Activated CD8-positive, alpha-beta memory T cell treated with anti-CD3 and anti-CD28 coated beads, Interleukin-2, amount 10 ng/mL, durations not matched to agents 7 days and 5 days (primary cell): ENCODE measurements at regions not wholly inside any gene's neighbourhood (a gene's known extent, or its start where the extent isn't known, plus 50 kb on each side); places are given as distances from the start of the nearest gene placed in this dataset.

Experiments
- ATAC-seq: fragments of 150-1000 bp; cut with Tn5 transposase; one replicate; pipeline ENCODE4 v1.10.0; 2021; ENCODE audit warnings: moderate library complexity
- CTCF ChIA-PET: fragments of 350-600 bp; sonication (Branson Sonifier 250); formaldehyde crosslinking; loops from one replicate; lab custom pipeline; 2021; ENCODE audit warnings: antibody characterized with exemption; lab: Charles Lee
- DNase-seq: peaks from one replicate; pipeline ENCODE4 v3.0.0-alpha.2; 2020
- H3K27ac Mint-ChIP-seq: one replicate; pipeline ENCODE4 v1.8.0; 2021; ENCODE audit warnings: mild to moderate bottlenecking, mixed read lengths
- H3K27me3 Mint-ChIP-seq: one replicate; pipeline ENCODE4 v1.8.0; 2021; ENCODE audit warnings: mixed read lengths
- H3K36me3 Mint-ChIP-seq: one replicate; pipeline ENCODE4 v1.8.0; 2021; ENCODE audit warnings: mild to moderate bottlenecking, mixed read lengths
- H3K4me1 Mint-ChIP-seq: one replicate; pipeline ENCODE4 v1.8.0; 2021; ENCODE audit warnings: mixed read lengths
- H3K4me3 Mint-ChIP-seq: one replicate; pipeline ENCODE4 v1.8.0; 2021; ENCODE audit warnings: mild to moderate bottlenecking, moderate library complexity, mixed read lengths
- H3K9me3 Mint-ChIP-seq: one replicate; pipeline ENCODE4 v1.8.0; 2022; ENCODE audit warnings: low read depth, mixed read lengths

GRCh38 chr3:116961106-116961505, 251.5 kb downstream of the TUSC7 start:
- ATAC-seq (no peak), DNase-seq (no peak)
- H3K27ac Mint-ChIP-seq: no peak overlapping the region
- no peaks in the 10 kb centered on the region for H3K4me1 Mint-ChIP-seq
- H3K9me3 Mint-ChIP-seq: peaks cover 10% of the 10 kb centered on the region
- no peak overlapping the region for H3K4me3 Mint-ChIP-seq
- H3K36me3 Mint-ChIP-seq: no peaks in the 10 kb centered on the region
- no peaks in the 10 kb centered on the region for H3K27me3 Mint-ChIP-seq
- CTCF ChIA-PET: no interaction called here

- Mint-ChIP-seq H3K4me1 (no peaks in the 10 kb centered on the region), H3K27ac (no peak overlapping the region), H3K9me3 (peaks cover 10% of the 10 kb centered on the region), H3K4me3 (no peak overlapping the region), H3K36me3 (no peaks in the 10 kb centered on the region), H3K27me3 (no peaks in the 10 kb centered on the region)
- CTCF ChIA-PET: no interaction called here
- DNase-seq: no peak
- no peak for ATAC-seq
Measured at GRCh38 chr3:116963802-116964201, 254.2 kb downstream of the TUSC7 start.

- CTCF ChIA-PET: no interaction called here
- H3K4me3 Mint-ChIP-seq: no peak overlapping the region
- no peaks in the 10 kb centered on the region for H3K4me1 Mint-ChIP-seq
- ATAC-seq (no peak), DNase-seq (no peak)
- no peaks in the 10 kb centered on the region for H3K36me3 Mint-ChIP-seq
- H3K9me3 Mint-ChIP-seq: peaks cover 8% of the 10 kb centered on the region
- no peak overlapping the region for H3K27ac Mint-ChIP-seq
- no peaks in the 10 kb centered on the region for H3K27me3 Mint-ChIP-seq
Measured at GRCh38 chr3:116966649-116967048, 257.1 kb downstream of the TUSC7 start.

- Mint-ChIP-seq H3K27me3 (no peaks in the 10 kb centered on the region), H3K4me3 (no peak overlapping the region)
- CTCF ChIA-PET: no interaction called here
Measured at GRCh38 chr3:116969135-116969534, 259.6 kb downstream of the TUSC7 start.

GRCh38 chr3:116969646-116970045, 260.1 kb downstream of the TUSC7 start:
- Mint-ChIP-seq H3K36me3 (no peaks in the 10 kb centered on the region), H3K4me1 (no peaks in the 10 kb centered on the region), H3K9me3 (no peaks in the 10 kb centered on the region), H3K27me3 (no peaks in the 10 kb centered on the region), H3K27ac (no peak overlapping the region), H3K4me3 (no peak overlapping the region)
- ATAC-seq: no peak
- DNase-seq: no peak
- CTCF ChIA-PET: no interaction called here

More at GRCh38 chr3:116969135-116969534, 259.6 kb downstream of the TUSC7 start:
- H3K36me3 Mint-ChIP-seq: no peaks in the 10 kb centered on the region
- H3K4me1 Mint-ChIP-seq: no peaks in the 10 kb centered on the region
- no peak for ATAC-seq
- peaks cover 3% of the 10 kb centered on the region for H3K9me3 Mint-ChIP-seq
- DNase-seq: no peak
- no peak overlapping the region for H3K27ac Mint-ChIP-seq

GRCh38 chr3:116971531-116971930, 262.0 kb downstream of the TUSC7 start:
- no peaks in the 10 kb centered on the region for H3K9me3 Mint-ChIP-seq
- H3K4me3 Mint-ChIP-seq: no peak overlapping the region
- DNase-seq (no peak), ATAC-seq (no peak)
- H3K4me1 Mint-ChIP-seq: no peaks in the 10 kb centered on the region
- no peak overlapping the region for H3K27ac Mint-ChIP-seq
- no peaks in the 10 kb centered on the region for H3K36me3 Mint-ChIP-seq
- H3K27me3 Mint-ChIP-seq: no peaks in the 10 kb centered on the region
- CTCF ChIA-PET: no interaction called here

GRCh38 chr3:116974702-116975101, 265.1 kb downstream of the TUSC7 start:
- ATAC-seq (no peak), DNase-seq (no peak)
- H3K4me1 Mint-ChIP-seq: no peaks in the 10 kb centered on the region
- no peaks in the 10 kb centered on the region for H3K27me3 Mint-ChIP-seq
- no peak overlapping the region for H3K4me3 Mint-ChIP-seq
- CTCF ChIA-PET: no interaction called here
- no peaks in the 10 kb centered on the region for H3K9me3 Mint-ChIP-seq
- H3K36me3 Mint-ChIP-seq: no peaks in the 10 kb centered on the region
- no peak overlapping the region for H3K27ac Mint-ChIP-seq

- Mint-ChIP-seq H3K4me3 (no peak overlapping the region), H3K36me3 (no peaks in the 10 kb centered on the region), H3K9me3 (no peaks in the 10 kb centered on the region), H3K27ac (no peak overlapping the region), H3K4me1 (no peaks in the 10 kb centered on the region), H3K27me3 (no peaks in the 10 kb centered on the region)
- CTCF ChIA-PET: no interaction called here
- no peak for DNase-seq
- ATAC-seq: no peak
Measured at GRCh38 chr3:116977441-116977840, 267.9 kb downstream of the TUSC7 start.

- Mint-ChIP-seq H3K4me1 (no peaks in the 10 kb centered on the region), H3K36me3 (no peaks in the 10 kb centered on the region), H3K9me3 (no peaks in the 10 kb centered on the region), H3K27ac (no peak overlapping the region), H3K4me3 (no peak overlapping the region), H3K27me3 (no peaks in the 10 kb centered on the region)
- no peak for ATAC-seq
- no peak for DNase-seq
- CTCF ChIA-PET: no interaction called here
Measured at GRCh38 chr3:116980099-116980498, 270.5 kb downstream of the TUSC7 start.

GRCh38 chr3:116981089-116981488, 271.5 kb downstream of the TUSC7 start:
- Mint-ChIP-seq H3K4me1 (no peaks in the 10 kb centered on the region), H3K9me3 (no peaks in the 10 kb centered on the region), H3K4me3 (no peak overlapping the region), H3K27ac (no peak overlapping the region), H3K27me3 (no peaks in the 10 kb centered on the region), H3K36me3 (no peaks in the 10 kb centered on the region)
- DNase-seq (no peak), ATAC-seq (no peak)
- CTCF ChIA-PET: no interaction called here

GRCh38 chr3:116984301-116984700, 274.7 kb downstream of the TUSC7 start:
- DNase-seq (no peak), ATAC-seq (no peak)
- CTCF ChIA-PET: no interaction called here
- Mint-ChIP-seq H3K4me3 (no peak overlapping the region), H3K27ac (no peak overlapping the region), H3K4me1 (no peaks in the 10 kb centered on the region), H3K27me3 (no peaks in the 10 kb centered on the region), H3K9me3 (no peaks in the 10 kb centered on the region), H3K36me3 (no peaks in the 10 kb centered on the region)

GRCh38 chr3:116994351-116994879, 284.8 kb downstream of the TUSC7 start:
- Mint-ChIP-seq H3K9me3 (no peaks in the 10 kb centered on the region), H3K27ac (no peak overlapping the region), H3K4me3 (no peak overlapping the region), H3K27me3 (no peaks in the 10 kb centered on the region), H3K36me3 (no peaks in the 10 kb centered on the region), H3K4me1 (no peaks in the 10 kb centered on the region)
- ATAC-seq: no peak
- no peak for DNase-seq
- CTCF ChIA-PET: no interaction called here

GRCh38 chr3:117003501-117003900, 293.9 kb downstream of the TUSC7 start:
- H3K27me3 Mint-ChIP-seq: no peaks in the 10 kb centered on the region
- H3K27ac Mint-ChIP-seq: no peak overlapping the region
- ATAC-seq (no peak), DNase-seq (no peak)
- CTCF ChIA-PET: no interaction called here
- H3K4me3 Mint-ChIP-seq: no peak overlapping the region
- H3K9me3 Mint-ChIP-seq: no peaks in the 10 kb centered on the region
- H3K4me1 Mint-ChIP-seq: no peaks in the 10 kb centered on the region
- H3K36me3 Mint-ChIP-seq: no peaks in the 10 kb centered on the region

GRCh38 chr3:117005274-117005673, 295.7 kb downstream of the TUSC7 start:
- no peak for ATAC-seq
- no peaks in the 10 kb centered on the region for H3K9me3 Mint-ChIP-seq
- no peak overlapping the region for H3K27ac Mint-ChIP-seq
- no peak overlapping the region for H3K4me3 Mint-ChIP-seq
- no peaks in the 10 kb centered on the region for H3K4me1 Mint-ChIP-seq
- CTCF ChIA-PET: no interaction called here
- no peaks in the 10 kb centered on the region for H3K27me3 Mint-ChIP-seq
- no peaks in the 10 kb centered on the region for H3K36me3 Mint-ChIP-seq
- no peak for DNase-seq
